ENCODE measurements at regions not wholly inside any gene's neighbourhood (a gene's known extent, or its start where the extent isn't known, plus 50 kb on each side); places are given as distances from the start of the nearest gene placed in this dataset.

GRCh38 chr2:16496426-16497388 lies 168.9 kb downstream of the CYRIA start:
- no peak for DNase-seq

DNA sequence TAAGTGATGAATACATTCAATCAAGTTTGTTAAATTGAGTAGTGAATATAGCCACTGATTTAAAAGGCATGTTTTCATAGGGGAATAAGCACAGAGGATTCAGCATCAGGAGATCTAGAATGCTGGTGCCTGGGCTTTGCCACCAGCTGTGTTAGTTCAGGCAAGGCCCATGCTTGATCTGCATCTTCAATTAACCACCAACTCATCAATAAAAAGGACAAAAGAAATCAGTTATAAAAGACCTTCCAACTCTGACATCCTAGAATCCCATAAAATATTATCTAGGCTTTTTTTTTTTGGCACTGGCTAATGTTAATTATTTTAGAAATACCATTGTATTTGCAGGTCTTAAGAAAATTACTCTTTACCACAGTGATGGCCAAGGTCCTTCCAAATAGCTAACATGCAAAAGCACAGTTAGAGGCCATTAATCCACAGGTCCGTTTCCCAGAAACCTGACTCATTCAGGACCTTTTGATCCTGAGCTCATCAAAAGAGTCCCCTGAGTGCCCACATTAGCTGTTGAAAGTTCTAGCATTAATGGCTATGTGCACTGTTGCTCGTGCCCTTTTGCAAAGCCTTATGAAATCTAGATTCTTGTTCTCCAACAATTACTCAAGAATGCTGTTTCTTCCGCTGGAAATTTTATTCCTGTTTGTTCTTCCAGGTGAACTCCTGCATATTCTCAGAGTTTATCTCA lies 170.0 kb downstream of the CYRIA start:
- DNase-seq, result no peak

DNA sequence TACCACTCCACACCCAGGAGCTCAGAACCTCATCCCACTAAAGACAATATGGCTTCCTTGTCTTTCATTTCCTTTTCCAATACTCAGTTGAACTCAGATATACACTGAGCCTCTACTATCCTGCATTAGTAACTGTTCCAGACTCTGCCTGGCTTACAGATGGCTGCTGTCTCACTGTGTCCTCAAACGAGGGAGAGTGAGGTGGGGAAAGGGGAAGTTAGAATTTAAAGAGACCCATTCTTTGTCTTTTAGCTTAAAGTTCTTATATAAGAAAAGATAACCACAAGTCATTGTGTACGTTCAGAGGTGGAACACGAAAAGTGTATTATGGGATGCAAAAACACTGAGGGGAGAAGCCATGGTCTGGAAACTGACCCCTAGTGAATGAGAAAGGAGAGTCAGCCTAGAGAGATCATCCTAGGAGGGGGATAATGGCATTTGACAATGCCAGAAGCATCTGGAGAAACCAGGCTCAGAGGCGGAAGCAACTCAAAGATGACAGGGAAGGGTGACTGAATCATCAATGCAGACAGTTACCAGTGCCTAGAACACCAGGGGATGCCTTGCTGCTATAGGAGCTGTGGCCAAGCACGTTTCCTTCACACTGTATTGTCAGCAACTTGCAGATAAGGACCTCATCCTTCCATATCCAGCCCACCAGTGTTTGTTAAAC lies 170.7 kb downstream of the CYRIA start:
- DNase-seq, result no peak

DNA sequence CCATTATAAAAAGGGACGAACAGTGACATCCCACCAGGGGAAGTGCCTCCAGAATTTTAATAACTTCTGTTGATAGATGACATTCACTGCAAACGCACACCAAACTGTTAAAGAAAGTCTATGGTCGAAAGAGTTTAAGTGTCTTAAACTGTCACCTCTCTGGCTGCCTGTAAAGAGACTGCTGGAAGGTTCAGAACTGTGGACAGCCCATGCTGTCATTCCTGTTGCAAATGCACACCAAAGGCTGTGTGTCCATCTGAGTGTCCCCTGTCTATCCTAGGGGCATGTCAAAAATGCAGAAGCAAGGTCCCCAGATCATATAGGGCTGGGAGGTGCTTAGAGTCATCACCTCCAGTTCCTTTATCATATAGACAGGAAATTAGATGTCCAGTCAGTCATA lies 171.8 kb downstream of the CYRIA start:
- DNase-seq, result no peak

DNA sequence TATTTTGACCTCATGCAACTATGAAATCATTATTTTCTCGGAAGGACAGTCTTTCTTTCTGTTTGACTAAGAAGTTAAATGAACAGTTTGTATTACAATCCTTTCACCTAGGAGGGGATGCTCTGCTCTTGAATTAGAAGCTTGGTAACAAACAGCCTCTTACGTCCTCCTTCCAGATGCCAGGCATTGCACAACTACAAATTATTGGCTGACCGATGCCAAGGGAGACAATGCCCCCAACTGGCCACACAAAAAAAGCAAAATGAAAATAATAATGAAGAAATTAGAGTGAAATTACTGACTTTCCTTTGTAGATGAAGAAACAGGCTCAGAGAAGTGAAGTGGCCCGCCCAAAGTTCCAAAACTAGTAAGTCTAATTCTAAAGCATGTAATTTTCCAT lies 177.9 kb downstream of the CYRIA start:
- no peak for DNase-seq

- DNase-seq, result no peak
These were observed 180.4 kb downstream of the CYRIA start for GRCh38 chr2:16485251-16485650.

DNA sequence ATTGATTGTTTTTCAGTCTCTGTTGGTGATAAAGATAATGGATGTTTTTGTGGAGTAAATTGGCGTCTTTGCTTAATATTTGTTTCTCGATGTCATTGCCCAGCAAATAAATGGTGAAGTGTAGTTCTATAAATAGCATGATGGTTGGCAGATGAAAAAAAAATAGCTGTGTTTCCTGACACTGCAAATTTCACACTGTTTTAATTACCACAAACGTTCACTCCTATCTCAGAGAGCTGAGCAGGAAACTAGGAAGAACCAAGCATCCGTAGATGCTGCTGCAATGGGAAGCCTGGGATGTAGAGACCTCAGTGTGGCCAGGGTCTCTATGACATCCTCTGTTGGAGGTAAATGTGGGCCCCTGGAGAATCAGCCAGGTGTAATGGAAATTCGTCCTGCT lies 183.2 kb downstream of the CYRIA start:
- no peak for DNase-seq

GRCh38 chr2:16481351-16481750 lies 184.3 kb downstream of the CYRIA start:
- DNase-seq, result no peak

GRCh38 chr2:16479721-16480120 lies 185.9 kb downstream of the CYRIA start:
- no peak for DNase-seq

DNA sequence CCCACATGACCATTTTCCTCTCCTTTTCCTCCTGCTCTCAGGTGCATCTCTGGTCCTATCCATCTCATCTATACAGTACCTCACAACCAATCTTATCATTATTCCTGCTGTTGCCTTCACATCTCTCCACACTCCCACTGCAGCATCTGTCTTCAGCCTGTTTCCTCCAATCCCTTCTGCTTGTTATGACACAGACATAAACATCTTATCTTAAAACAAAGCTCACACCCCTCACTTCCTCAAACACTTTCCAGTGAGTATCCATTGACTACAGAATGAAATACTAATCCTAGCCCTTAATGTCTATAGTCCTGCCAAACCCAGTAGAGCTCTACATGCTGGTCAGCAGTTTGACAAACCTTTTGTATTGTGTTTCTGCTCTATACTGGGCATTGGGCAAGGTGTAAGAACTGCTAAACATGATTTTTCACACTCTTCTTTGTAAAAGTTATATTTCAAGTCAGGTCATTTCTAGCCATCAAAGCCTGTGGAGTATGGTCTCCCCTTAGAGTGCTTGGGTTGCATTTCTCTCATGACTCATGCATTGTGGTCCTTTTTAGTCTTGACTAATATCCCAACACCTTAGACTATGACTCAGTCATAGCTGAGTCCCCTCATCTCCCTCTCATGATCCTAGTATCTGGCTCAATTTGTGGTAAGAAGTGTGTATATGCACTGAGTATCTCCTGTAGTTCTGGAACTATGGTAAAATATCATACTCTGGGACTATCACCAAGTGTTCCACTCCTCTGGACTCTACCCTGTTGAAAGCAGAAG lies 187.0 kb downstream of the CYRIA start:
- no peak for DNase-seq

GRCh38 chr2:16477648-16478047 lies 188.0 kb downstream of the CYRIA start:
- DNase-seq, result no peak

DNA sequence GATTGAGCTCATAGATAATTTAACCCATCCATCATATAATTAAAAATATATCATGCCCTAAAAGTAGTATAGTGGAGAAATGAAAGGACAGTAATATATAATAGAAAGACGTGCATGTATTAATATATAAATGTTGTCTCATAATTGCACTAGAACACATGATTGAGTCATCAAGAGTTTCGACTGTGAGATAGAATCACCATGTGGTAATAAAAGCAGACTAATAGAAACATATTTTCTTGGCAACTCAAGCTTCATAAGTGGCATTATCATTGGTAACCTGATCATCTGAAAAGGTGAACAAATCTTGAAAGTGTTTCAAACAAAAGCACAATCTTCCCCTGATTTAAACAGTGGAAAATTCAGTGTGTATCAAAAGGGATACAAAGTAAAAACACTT lies 188.8 kb downstream of the CYRIA start:
- no peak for DNase-seq

GRCh38 chr2:16475986-16476567 lies 189.6 kb downstream of the CYRIA start:
- no peak for DNase-seq

GRCh38 chr2:16475586-16475985 lies 190.0 kb downstream of the CYRIA start:
- no peak for DNase-seq

DNA sequence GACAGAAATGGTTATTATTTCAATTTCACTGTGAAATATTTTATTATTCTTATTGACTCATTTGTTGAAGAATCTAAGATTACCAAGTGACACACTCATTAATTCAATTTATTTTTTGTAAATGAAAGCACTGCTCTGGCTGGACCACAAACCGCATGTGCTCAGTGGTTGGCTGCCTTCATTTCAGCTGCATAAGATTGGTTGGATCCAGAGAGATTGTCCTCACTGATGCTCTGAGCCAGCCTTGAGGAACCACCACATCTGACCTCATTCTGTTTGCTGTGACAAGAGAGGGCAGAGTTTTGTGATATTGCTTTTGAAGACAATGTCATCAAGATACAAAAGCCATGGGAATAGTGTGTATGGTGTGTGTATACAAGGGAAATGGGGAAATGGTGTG lies 192.1 kb downstream of the CYRIA start:
- DNase-seq, result no peak

GRCh38 chr2:16470936-16471490 lies 194.6 kb downstream of the CYRIA start:
- DNase-seq, result no peak

DNA sequence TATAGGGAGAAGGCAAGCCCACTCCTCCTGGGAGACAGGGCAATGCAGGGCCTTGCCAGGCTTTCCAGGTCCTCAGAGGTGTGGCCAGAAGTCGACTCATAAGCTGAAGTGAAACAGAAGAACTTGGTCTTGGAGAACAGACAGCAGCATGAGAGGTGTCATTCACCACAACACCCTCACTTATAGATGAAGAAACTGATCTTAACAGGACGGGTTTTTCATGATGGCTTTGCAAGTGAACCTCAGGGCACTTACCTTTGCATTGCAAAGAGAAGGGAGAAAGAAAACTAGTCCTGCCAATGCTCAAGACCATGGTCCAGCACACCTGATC lies 198.8 kb downstream of the CYRIA start:
- no peak for DNase-seq

DNA sequence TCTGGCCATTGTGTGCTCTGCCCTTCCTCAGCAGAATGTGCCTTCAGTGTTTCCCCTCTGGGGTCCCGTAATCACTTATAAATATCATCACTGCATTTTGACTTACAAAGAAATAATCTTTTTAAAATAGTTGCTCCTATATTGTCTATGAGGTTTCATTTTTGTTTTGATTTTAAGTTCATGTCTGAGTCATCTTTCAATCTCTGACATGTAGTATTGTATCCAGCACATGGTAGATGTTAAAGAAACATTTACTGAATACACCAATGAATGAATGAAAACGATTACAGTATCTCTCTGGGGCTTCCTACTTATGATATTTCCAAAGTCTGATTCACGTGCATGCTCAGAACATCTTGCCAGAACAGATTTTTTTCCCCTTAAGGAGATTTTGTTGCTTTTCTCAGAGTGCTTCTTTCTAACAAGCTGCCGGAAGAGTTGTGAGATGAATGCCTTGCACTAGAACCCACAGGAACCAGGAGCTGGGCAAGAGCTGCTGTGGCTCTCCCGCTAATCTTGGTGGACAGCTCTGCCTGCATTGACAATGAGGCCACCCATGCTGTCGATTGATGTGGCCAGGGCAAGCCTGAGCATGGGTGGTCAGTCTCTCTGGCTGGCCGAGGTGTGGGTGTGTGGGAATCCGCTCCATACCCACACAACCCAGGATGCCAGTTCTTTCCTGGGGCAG lies 199.4 kb downstream of the CYRIA start:
- no peak for DNase-seq

GRCh38 chr2:16464641-16465040 lies 201.0 kb downstream of the CYRIA start:
- no peak for DNase-seq

DNA sequence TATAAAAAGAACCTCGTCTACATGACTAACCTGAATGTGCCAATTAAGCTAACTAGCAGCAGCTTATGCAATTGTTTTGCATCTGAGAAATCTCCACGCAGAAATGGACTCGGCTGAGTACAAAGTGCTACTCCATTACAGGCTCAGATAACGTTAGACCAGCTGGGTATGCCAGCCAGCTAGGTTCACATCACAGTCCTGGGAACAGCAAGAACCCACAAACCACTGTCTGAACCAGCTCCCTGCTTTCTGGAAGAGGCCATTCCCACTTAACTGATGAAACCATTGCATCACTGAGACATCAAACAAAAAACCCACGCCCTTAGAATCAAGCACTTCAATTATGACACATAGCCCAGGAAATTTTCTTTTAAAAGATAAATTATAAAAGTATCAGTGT lies 202.7 kb downstream of the CYRIA start:
- no peak for DNase-seq

DNA sequence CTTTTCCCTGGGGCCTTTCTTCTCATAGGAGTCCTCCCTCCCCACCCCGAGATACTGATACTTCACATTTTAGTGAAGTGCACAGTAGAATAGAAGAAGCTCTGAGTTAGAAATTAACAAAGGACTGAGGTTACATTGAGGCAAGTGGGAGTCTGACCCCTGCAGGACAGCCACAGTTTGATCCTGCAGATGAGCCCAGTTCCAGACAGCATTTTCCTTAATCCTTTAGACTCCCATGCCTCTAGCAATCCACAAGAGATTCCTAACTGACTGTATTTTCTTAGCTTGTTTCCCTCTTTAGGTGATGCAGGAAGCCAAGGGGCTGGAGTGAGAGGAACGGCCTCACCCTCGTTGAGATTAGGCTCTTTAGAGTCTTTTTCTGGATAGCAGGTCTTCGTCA lies 204.0 kb downstream of the CYRIA start:
- no peak for DNase-seq

GRCh38 chr2:16459606-16460005 lies 206.0 kb downstream of the CYRIA start:
- no peak for DNase-seq

All from NK-92 treated with Interleukin-12 subunit alpha and Interleukin-12 subunit beta, amount 100 ng/mL, for 24 hours (cell line).